ENCODE measurements at regions not wholly inside any gene's neighbourhood (a gene's known extent, or its start where the extent isn't known, plus 50 kb on each side); places are given as distances from the start of the nearest gene placed in this dataset.

- Histone ChIP-seq H3K9me3 (replicated peaks; ENCODE audit: control insufficient read depth, insufficient read depth, low read length) (no peaks in the 10 kb centered on the region), H2AFZ (ENCODE audit: low read depth, low read length) (no peak overlapping the region), H3K9ac (replicated peaks; ENCODE audit: extremely low read depth, insufficient read depth, low read length) (no peak overlapping the region), H4K20me1 (replicated peaks; ENCODE audit: control insufficient read depth, extremely low read depth, insufficient read depth, low read length) (no peaks in the 10 kb centered on the region), H3K27me3 (ENCODE audit: control insufficient read depth in 2 of 2, insufficient read depth in 2 of 2, low read length in 2 of 2) (no peaks in the 10 kb centered on the region), H3K9me1 (replicated peaks; ENCODE audit: control insufficient read depth, extremely low read depth, insufficient read depth, low read length) (no peaks in the 10 kb centered on the region), H3K4me1 (ENCODE audit: control insufficient read depth, extremely low read depth, insufficient read depth, low read length) (no peaks in the 10 kb centered on the region), H3K79me2 (ENCODE audit: control insufficient read depth, insufficient read depth, low read length) (peaks cover 3% of the 10 kb centered on the region), H3K4me2 (ENCODE audit: insufficient read depth, low read length) (no peak overlapping the region), H3K36me3 (ENCODE audit: control insufficient read depth in 2 of 2, extremely low read depth in 1 of 2, insufficient read depth in 2 of 2, low read length in 2 of 2) (peaks cover 8 to 16% of the 10 kb centered on the region in 2 experiments), H3K27ac (ENCODE audit: insufficient read depth, low read depth, low read length) (no peak overlapping the region), H3K4me3 (replicated peaks in 1 of 3; ENCODE audit: insufficient read depth in 1 of 3, low read depth in 1 of 3, low read length in 3 of 3) (no peak overlapping the region)
- CTCF ChIA-PET = interaction anchor here (1.0 to 3.0 kb wide), 3 partner anchors 31 to 257 kb away, joined by 3 to 12 read pairs (median 7); no protein-coding TSS in a partner anchor
- POLR2A ChIA-PET = no interaction called here
- FAIRE-seq (no peak), DNase-seq (ENCODE audit: low read depth, low spot score) (no peak)
- no peak for TF ChIP-seq POLR2AphosphoS5 (IDR thresholded peaks at IDR 0.05; ENCODE audit: insufficient read depth, low read depth, low read length)
- TF ChIP-seq GATA2 (IDR thresholded peaks at IDR 0.05; ENCODE audit: insufficient read depth, insufficient read length, low read depth, low read length) = no peak
- no peak for TF ChIP-seq JUN (IDR thresholded peaks at IDR 0.05; ENCODE audit: borderline replicate concordance, insufficient read depth, insufficient read length, low read depth)
- TF ChIP-seq EZH2 (IDR thresholded peaks at IDR 0.05; ENCODE audit: borderline replicate concordance, low read depth, low read length, severe bottlenecking) = no peak
- no peak for TF ChIP-seq POLR2A (IDR thresholded peaks at IDR 0.05; ENCODE audit: low read depth, low read length)
- no peak for TF ChIP-seq MAX (IDR thresholded peaks at IDR 0.05; ENCODE audit: insufficient read depth, insufficient read length)
- no peak for TF ChIP-seq FOS (IDR thresholded peaks at IDR 0.05; ENCODE audit: borderline replicate concordance, insufficient read depth, low read length)
- no peak for TF ChIP-seq CTCF (IDR thresholded peaks at IDR 0.05; ENCODE audit: extremely low read depth in 1 of 2, insufficient read depth in 1 of 2, low read depth in 1 of 2, low read length in 2 of 2)
- no peak for TF ChIP-seq MYC (IDR thresholded peaks at IDR 0.05; ENCODE audit: low read depth, low read length)
- dilution Hi-C loops (cut with MboI; ENCODE audit: extremely low pct_ligation_motif_present, low sequenced_read_pairs) (no loop called here), intact Hi-C loops (cut with micrococcal nuclease) (no loop called here)
- no TSS peak for BruUV-seq (replicated peaks)
These were observed 90.5 kb upstream of the RPH3AL start for GRCh38 chr17:443109-443508.

Data from endothelial cell of umbilical vein (primary cell).